Hepatocyte (in vitro differentiated cells): ENCODE measurements at regions not wholly inside any gene's neighbourhood (a gene's known extent, or its start where the extent isn't known, plus 50 kb on each side); places are given as distances from the start of the nearest gene placed in this dataset.

ENCODE experiments used
- DNase-seq: peaks from one replicate; pipeline ENCODE4 v3.0.0-alpha.2; 2016; ENCODE audit warnings: low spot score
- H2AFZ ChIP-seq: fragments of 200-600 bp; sonication (generic); 2 replicates; pipeline ENCODE4 v1.6.0; 2016; ENCODE audit warnings: antibody characterized with exemption, mild to moderate bottlenecking
- H3K27ac ChIP-seq: fragments of 200-600 bp; sonication (generic); 2 replicates; pipeline ENCODE4 v1.5.1; 2016; ENCODE audit warnings: mild to moderate bottlenecking
- H3K27me3 ChIP-seq: fragments of 200-600 bp; sonication (generic); 2 replicates; pipeline ENCODE4 v1.6.1; 2016
- H3K36me3 ChIP-seq: fragments of 200-600 bp; sonication (generic); replicated peaks from 2 replicates; pipeline ENCODE4 v1.5.1; 2016; ENCODE audit warnings: low read depth; ENCODE audit not compliant: insufficient read depth
- H3K4me1 ChIP-seq: fragments of 200-600 bp; sonication (generic); 2 replicates; pipeline ENCODE4 v1.5.1; 2016; ENCODE audit warnings: mild to moderate bottlenecking, moderate library complexity; ENCODE audit not compliant: insufficient read depth
- H3K4me2 ChIP-seq: fragments of 200-600 bp; sonication (generic); 2 replicates; pipeline ENCODE4 v1.6.0; 2016
- H3K4me3 ChIP-seq: fragments of 200-600 bp; sonication (generic); 2 replicates; pipeline ENCODE4 v1.5.1; 2016; ENCODE audit warnings: mild to moderate bottlenecking
- H3K79me2 ChIP-seq: fragments of 200-600 bp; sonication (generic); 2 replicates; pipeline ENCODE4 v1.6.0; 2017; ENCODE audit warnings: mild to moderate bottlenecking
- H3K9me2 ChIP-seq: fragments of 200-600 bp; sonication (generic); replicated peaks from 2 replicates; pipeline ENCODE4 v1.6.0; 2017; ENCODE audit warnings: mild to moderate bottlenecking; ENCODE audit not compliant: insufficient read depth
- H3K9me3 ChIP-seq: fragments of 200-600 bp; sonication (generic); 2 replicates; pipeline ENCODE4 v1.5.1; 2016; ENCODE audit warnings: low read depth, mild to moderate bottlenecking
- H4K20me1 ChIP-seq: fragments of 200-600 bp; sonication (generic); 2 replicates; pipeline ENCODE4 v1.6.0; 2016; ENCODE audit warnings: mild to moderate bottlenecking; ENCODE audit not compliant: insufficient read depth, poor library complexity, severe bottlenecking
- CTCF ChIP-seq: fragments of 200-600 bp; sonication (generic); IDR thresholded peaks from 2 replicates; pipeline ENCODE4 v1.5.1; 2016; ENCODE audit warnings: antibody characterized with exemption, mild to moderate bottlenecking; ENCODE audit not compliant: poor library complexity
- EZH2 ChIP-seq: fragments of 200-600 bp; sonication (generic); IDR thresholded peaks from 2 replicates; pipeline ENCODE4 v1.6.1; 2016; ENCODE audit warnings: antibody characterized with exemption, mild to moderate bottlenecking, borderline replicate concordance
- EZH2phosphoT487 ChIP-seq: fragments of 200-600 bp; sonication (generic); IDR thresholded peaks from one replicate; pipeline ENCODE4 v1.6.1; 2018; ENCODE audit warnings: antibody characterized with exemption, mild to moderate bottlenecking, low read depth, moderate library complexity; ENCODE audit not compliant: unreplicated experiment, severe bottlenecking
- WGBS: methylation state at CpG from one replicate; pipeline ENCODE4 v1.1.6; 2016; ENCODE audit warnings: low lambda C conversion rate; ENCODE audit errors: missing lambda C conversion rate; 5-methylcytosine and 5-hydroxymethylcytosine counted together

GRCh38 chr3:194955546-194955945 is 269.9 kb downstream of the FAM43A start:
- Histone ChIP-seq H3K9me2 (no peaks in the 10 kb centered on the region), H3K27me3 (no peaks in the 10 kb centered on the region), H3K4me3 (no peak overlapping the region), H3K4me1 (peaks cover 15% of the 10 kb centered on the region), H3K4me2 (no peak overlapping the region), H2AFZ (no peak overlapping the region), H3K27ac (no peak overlapping the region), H3K79me2 (no peaks in the 10 kb centered on the region), H4K20me1 (no peaks in the 10 kb centered on the region), H3K9me3 (no peaks in the 10 kb centered on the region), H3K36me3 (no peaks in the 10 kb centered on the region)
- WGBS = 92% methylated on average over 7 of the region's 7 CpGs
- no peak for DNase-seq
- TF ChIP-seq EZH2 = no peak
- no peak for TF ChIP-seq EZH2phosphoT487
- TF ChIP-seq CTCF = no peak

GRCh38 chr3:194955979-194956696 is 270.5 kb downstream of the FAM43A start:
- WGBS = 84% methylated on average over 20 of the region's 20 CpGs
- H3K36me3 ChIP-seq = no peaks in the 10 kb centered on the region
- DNase-seq = no peak
- peaks cover 15% of the 10 kb centered on the region for H3K4me1 ChIP-seq
- no peaks in the 10 kb centered on the region for H3K27me3 ChIP-seq
- H3K27ac ChIP-seq = no peak overlapping the region
- H3K4me2 ChIP-seq = no peak overlapping the region
- no peaks in the 10 kb centered on the region for H3K9me3 ChIP-seq
- no peaks in the 10 kb centered on the region for H3K9me2 ChIP-seq
- TF ChIP-seq CTCF (no peak), EZH2 (no peak), EZH2phosphoT487 (no peak)
- H2AFZ ChIP-seq = no peak overlapping the region
- H4K20me1 ChIP-seq = no peaks in the 10 kb centered on the region
- H3K79me2 ChIP-seq = no peaks in the 10 kb centered on the region
- H3K4me3 ChIP-seq = no peak overlapping the region

- TF ChIP-seq EZH2 (no peak), EZH2phosphoT487 (no peak), CTCF (no peak)
- H2AFZ ChIP-seq = no peak overlapping the region
- H4K20me1 ChIP-seq = no peaks in the 10 kb centered on the region
- H3K79me2 ChIP-seq = no peaks in the 10 kb centered on the region
- H3K4me1 ChIP-seq = peaks cover 15% of the 10 kb centered on the region
- no peak overlapping the region for H3K27ac ChIP-seq
- H3K36me3 ChIP-seq = no peaks in the 10 kb centered on the region
- no peaks in the 10 kb centered on the region for H3K9me3 ChIP-seq
- H3K4me2 ChIP-seq = no peak overlapping the region
- no peaks in the 10 kb centered on the region for H3K27me3 ChIP-seq
- no peaks in the 10 kb centered on the region for H3K9me2 ChIP-seq
- DNase-seq = no peak
- WGBS = 95% methylated on average over 17 of the region's 17 CpGs
- no peak overlapping the region for H3K4me3 ChIP-seq
Observed at GRCh38 chr3:194956697-194957396, 271.2 kb downstream of the FAM43A start.
